Ishikawa (cell line): ENCODE measurements at regions not wholly inside any gene's neighbourhood (a gene's known extent, or its start where the extent isn't known, plus 50 kb on each side); places are given as distances from the start of the nearest gene placed in this dataset.

Experiments
- CEBPB ChIP-seq: IDR thresholded peaks from 2 replicates; pipeline ENCODE4 v1.6.1; 2012
- CREB1 ChIP-seq: IDR thresholded peaks from 2 replicates; pipeline ENCODE4 v1.6.1; 2012; ENCODE audit warnings: low read depth
- EGR1 ChIP-seq: IDR thresholded peaks from 2 replicates; pipeline ENCODE4 v1.6.1; 2012
- EP300 ChIP-seq: IDR thresholded peaks from 2 replicates; pipeline ENCODE4 v1.6.1; 2012; ENCODE audit warnings: borderline replicate concordance
- FOXM1 ChIP-seq: IDR thresholded peaks from 2 replicates; pipeline ENCODE4 v1.6.1; 2012; ENCODE audit warnings: low read depth, borderline replicate concordance
- MAX ChIP-seq: IDR thresholded peaks from 2 replicates; pipeline ENCODE4 v1.6.1; 2012
- NFIC ChIP-seq: IDR thresholded peaks from 2 replicates; pipeline ENCODE4 v1.6.1; 2012
- RAD21 ChIP-seq: IDR thresholded peaks from 2 replicates; pipeline ENCODE4 v1.6.1; 2012; ENCODE audit warnings: low read depth
- REST ChIP-seq: IDR thresholded peaks from 2 replicates; pipeline ENCODE4 v1.6.1; 2012; ENCODE audit warnings: low read depth, mild to moderate bottlenecking
- TAF1 ChIP-seq: IDR thresholded peaks from 2 replicates; pipeline ENCODE4 v1.6.1; 2012; ENCODE audit warnings: low read depth, mild to moderate bottlenecking
- TCF12 ChIP-seq: IDR thresholded peaks from 2 replicates; pipeline ENCODE4 v1.6.1; 2012; ENCODE audit warnings: low read depth
- TEAD4 ChIP-seq: IDR thresholded peaks from 2 replicates; pipeline ENCODE4 v1.6.1; 2012
- USF1 ChIP-seq: IDR thresholded peaks from 2 replicates; pipeline ENCODE4 v1.6.1; 2012
- YY1 ChIP-seq: IDR thresholded peaks from 2 replicates; pipeline ENCODE4 v1.6.1; 2012; ENCODE audit warnings: low read depth
- ZBTB7A ChIP-seq: IDR thresholded peaks from 2 replicates; pipeline ENCODE4 v1.6.1; 2012; ENCODE audit warnings: low read depth

- TF ChIP-seq REST (no peak), FOXM1 (no peak), EP300 (no peak), MAX (no peak), TAF1 (no peak), USF1 (no peak), TEAD4 (no peak), RAD21 (no peak), CEBPB (no peak), EGR1 (no peak), CREB1 (no peak), TCF12 (no peak), NFIC (no peak), YY1 (no peak), ZBTB7A (no peak)
Observed at GRCh38 chr5:40080191-40080590, 599.5 kb upstream of the PTGER4 start.

- no peak for TF ChIP-seq TEAD4
- no peak for TF ChIP-seq EGR1
- no peak for TF ChIP-seq NFIC
- no peak for TF ChIP-seq ZBTB7A
- TF ChIP-seq YY1 = no peak
- no peak for TF ChIP-seq CREB1
- TF ChIP-seq CEBPB = no peak
- TF ChIP-seq MAX = no peak
- TF ChIP-seq TCF12 = no peak
- no peak for TF ChIP-seq EP300
- no peak for TF ChIP-seq TAF1
- TF ChIP-seq RAD21 = no peak
- TF ChIP-seq USF1 = no peak
- TF ChIP-seq FOXM1 = no peak
- TF ChIP-seq REST = no peak
Observed at GRCh38 chr5:40078898-40079575, 600.7 kb upstream of the PTGER4 start.

GRCh38 chr5:40074826-40075225 is 604.9 kb upstream of the PTGER4 start:
- TF ChIP-seq MAX (no peak), CEBPB (no peak), EGR1 (no peak), CREB1 (no peak), TEAD4 (no peak), REST (no peak), YY1 (no peak), TCF12 (no peak), RAD21 (no peak), TAF1 (no peak), EP300 (no peak), ZBTB7A (no peak)

GRCh38 chr5:40073927-40074326 is 605.8 kb upstream of the PTGER4 start:
- TF ChIP-seq TCF12 = no peak
- no peak for TF ChIP-seq TAF1
- no peak for TF ChIP-seq YY1
- TF ChIP-seq FOXM1 = no peak
- no peak for TF ChIP-seq EP300
- TF ChIP-seq REST = no peak
- no peak for TF ChIP-seq CREB1
- no peak for TF ChIP-seq MAX
- TF ChIP-seq USF1 = no peak
- TF ChIP-seq ZBTB7A = no peak
- TF ChIP-seq EGR1 = no peak
- TF ChIP-seq RAD21 = no peak
- TF ChIP-seq TEAD4 = no peak
- TF ChIP-seq NFIC = no peak
